Right lobe of liver (tissue), 6 donors: ENCODE measurements at regions not wholly inside any gene's neighbourhood (a gene's known extent, or its start where the extent isn't known, plus 50 kb on each side); places are given as distances from the start of the nearest gene placed in this dataset.

ENCODE experiments used
- ATAC-seq, 4 donors: fragments of 200-7000 bp; cut with Tn5 transposase; one replicate each; pipeline ENCODE4 v1.9.1; 2020; ENCODE audit warnings: mild to moderate bottlenecking in 4 of 4, moderate library complexity in 4 of 4
- DNase-seq, 3 donors: peaks; one replicate each; pipeline ENCODE4 v3.0.0-alpha.2; 2020
- H3K27ac ChIP-seq, 3 donors: fragments of 200-600 bp; one replicate each; pipeline ENCODE4 v1.8.0; 2022
- H3K27me3 ChIP-seq, 2 donors: fragments of 200-600 bp; one replicate each; pipeline ENCODE4 v1.8.0; 2022
- H3K36me3 ChIP-seq, 4 donors: fragments of 200-600 bp; sonication (generic) in 1 of 4; one replicate each; pipeline versions ENCODE4 v1.5.1 to v1.8.0; 2017 to 2022; ENCODE audit warnings: control low read depth in 1 of 4
- H3K4me1 ChIP-seq, 4 donors: fragments of 200-600 bp; sonication (generic) in 1 of 4; one replicate each; pipeline versions ENCODE4 v1.5.1 to v1.8.0; 2017 to 2022; ENCODE audit warnings: control low read depth in 1 of 4
- H3K4me3 ChIP-seq, 3 donors: fragments of 200-600 bp; one replicate each; pipeline ENCODE4 v1.8.0; 2022
- H3K9me3 ChIP-seq, 4 donors: fragments of 200-600 bp; sonication (generic) in 1 of 4; one replicate each; pipeline versions ENCODE4 v1.5.1 to v1.8.0; 2017 to 2022; ENCODE audit warnings: control low read depth in 1 of 4
- POLR2A ChIP-seq: fragments of 450-650 bp; IDR thresholded peaks from one replicate; pipeline ENCODE4 v1.6.1; 2017; ENCODE audit warnings: antibody characterized with exemption, mild to moderate bottlenecking
- WGBS: methylation state at CpG from one replicate; pipeline ENCODE4 v1.1.6; 2018; ENCODE audit warnings: low coverage, low lambda C conversion rate; ENCODE audit not compliant: insufficient coverage; ENCODE audit errors: missing lambda C conversion rate; 5-methylcytosine and 5-hydroxymethylcytosine counted together
- intact Hi-C, 2 donors: fragments of 100-400 bp; cut with DNase I; formaldehyde crosslinking; loops; one replicate each; pipeline versions ENCODE4 v1.11.2 to v1.14.1; 2022
- TF ChIP-seq, protein P1 (sequence below), 4 donors: fragments of 200-600 bp in 3 of 4; fragments of 450-650 bp in 1 of 4; IDR thresholded peaks; one replicate each; pipeline versions ENCODE4 v1.5.1 to v1.8.0; 2016 to 2022; ENCODE audit warnings: antibody characterized with exemption in 4 of 4, mild to moderate bottlenecking in 2 of 4
- donor health status: DM: no; HTN: yes; CAD: no.
- donor health status: DM: no; HTN: no; CAD: no.
- donor health status: DM: no; HTN: no; CAD: no.
- donor health status: DM: no; HTN: yes; CAD: no.
- donor health status: DM: no; HTN: yes; CAD: no.

DNA sequence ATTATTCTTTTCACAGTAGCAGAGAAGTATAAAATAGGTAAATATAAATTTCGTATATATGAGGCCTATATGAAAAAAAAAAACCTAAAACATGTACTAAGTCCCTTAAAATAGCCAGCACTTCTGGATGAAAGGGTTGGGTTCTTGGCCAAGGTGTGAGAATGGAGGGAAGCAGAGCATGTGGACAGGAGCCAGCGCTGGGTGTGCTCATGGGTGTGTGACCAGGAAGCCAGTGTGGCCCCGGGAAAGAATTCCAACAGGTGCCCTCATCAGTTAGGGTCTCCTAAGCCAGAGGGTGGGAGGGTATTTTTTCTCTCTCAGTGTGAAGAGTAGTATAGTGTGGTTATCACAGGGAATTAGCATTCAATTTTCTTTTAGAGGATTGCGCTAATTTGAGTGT lies 401.9 kb upstream of the IGFBP3 start:
- Histone ChIP-seq H3K9me3 (no peaks in the 10 kb centered on the region), H3K4me1 (no peaks in the 10 kb centered on the region), H3K27me3 (no peaks in the 10 kb centered on the region), H3K27ac (no peak overlapping the region), H3K36me3 (no peaks in the 10 kb centered on the region), H3K4me3 (no peak overlapping the region)
- TF ChIP-seq, protein P1, sequence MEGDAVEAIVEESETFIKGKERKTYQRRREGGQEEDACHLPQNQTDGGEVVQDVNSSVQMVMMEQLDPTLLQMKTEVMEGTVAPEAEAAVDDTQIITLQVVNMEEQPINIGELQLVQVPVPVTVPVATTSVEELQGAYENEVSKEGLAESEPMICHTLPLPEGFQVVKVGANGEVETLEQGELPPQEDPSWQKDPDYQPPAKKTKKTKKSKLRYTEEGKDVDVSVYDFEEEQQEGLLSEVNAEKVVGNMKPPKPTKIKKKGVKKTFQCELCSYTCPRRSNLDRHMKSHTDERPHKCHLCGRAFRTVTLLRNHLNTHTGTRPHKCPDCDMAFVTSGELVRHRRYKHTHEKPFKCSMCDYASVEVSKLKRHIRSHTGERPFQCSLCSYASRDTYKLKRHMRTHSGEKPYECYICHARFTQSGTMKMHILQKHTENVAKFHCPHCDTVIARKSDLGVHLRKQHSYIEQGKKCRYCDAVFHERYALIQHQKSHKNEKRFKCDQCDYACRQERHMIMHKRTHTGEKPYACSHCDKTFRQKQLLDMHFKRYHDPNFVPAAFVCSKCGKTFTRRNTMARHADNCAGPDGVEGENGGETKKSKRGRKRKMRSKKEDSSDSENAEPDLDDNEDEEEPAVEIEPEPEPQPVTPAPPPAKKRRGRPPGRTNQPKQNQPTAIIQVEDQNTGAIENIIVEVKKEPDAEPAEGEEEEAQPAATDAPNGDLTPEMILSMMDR (IDR thresholded peaks at IDR 0.05), result no peak
- no peak for TF ChIP-seq POLR2A
- no peak for ATAC-seq
- intact Hi-C loops, result no loop called here
- 85% methylated on average over 3 of the region's 4 CpGs for WGBS
- DNase-seq, result no peak

DNA sequence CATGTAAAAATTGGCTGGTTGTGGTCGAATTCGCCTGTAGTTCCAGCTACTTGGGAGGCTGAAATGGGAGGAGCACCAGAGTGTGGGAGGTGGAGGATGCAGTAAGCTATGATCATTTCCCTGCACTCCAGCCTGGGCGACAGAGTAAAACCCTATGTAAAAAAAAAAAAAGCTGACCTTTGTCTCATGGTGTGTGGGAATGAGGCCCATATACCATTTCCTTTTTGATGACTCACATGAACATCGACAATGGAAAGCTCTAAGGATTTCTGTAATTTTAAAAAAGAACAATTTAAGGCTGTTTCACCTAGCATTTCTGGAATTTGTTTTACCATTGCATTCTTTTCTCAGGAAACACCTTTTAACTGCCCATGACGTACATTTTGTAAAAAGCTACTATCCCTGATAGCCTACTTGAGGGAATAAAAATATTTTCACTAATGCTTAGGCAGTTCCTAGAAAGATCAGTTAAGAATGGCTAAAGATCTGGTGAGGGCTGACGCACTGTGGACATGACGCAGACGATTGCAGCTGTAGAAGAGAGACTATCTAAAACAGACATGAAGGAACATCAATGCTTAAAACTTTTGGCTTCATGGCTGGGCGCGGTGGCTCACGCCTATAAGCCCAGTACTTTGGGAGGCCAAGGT lies 400.6 kb upstream of the IGFBP3 start:
- Histone ChIP-seq H3K9me3 (no peaks in the 10 kb centered on the region), H3K36me3 (no peaks in the 10 kb centered on the region), H3K27ac (no peak overlapping the region), H3K4me1 (no peaks in the 10 kb centered on the region), H3K4me3 (no peak overlapping the region), H3K27me3 (no peaks in the 10 kb centered on the region)
- intact Hi-C loops, result no loop called here
- ATAC-seq (no peak), DNase-seq (no peak)
- TF ChIP-seq POLR2A, result no peak
- TF ChIP-seq, protein P1 (IDR thresholded peaks at IDR 0.05), result no peak
- 85% methylated on average over 11 of the region's 11 CpGs for WGBS

DNA sequence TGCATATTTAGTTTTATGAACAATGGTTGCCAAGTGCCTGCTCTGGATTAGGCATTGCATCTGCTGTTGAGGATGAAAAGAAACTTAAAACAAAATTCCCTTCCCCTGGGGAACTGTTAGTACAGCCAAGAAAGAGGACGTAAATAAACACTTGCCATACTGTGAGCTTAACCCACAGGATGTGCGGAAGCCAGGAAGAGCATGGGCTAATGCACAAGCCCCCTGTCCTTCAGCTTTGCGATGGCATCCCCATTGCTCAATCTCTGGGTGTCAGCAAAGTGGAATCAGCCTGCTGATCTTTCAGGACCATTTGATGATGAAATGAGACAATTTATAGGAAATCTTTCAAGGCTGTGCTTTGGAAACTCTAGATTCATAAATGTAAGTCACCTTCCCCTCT lies 399.9 kb upstream of the IGFBP3 start:
- ATAC-seq (no peak), DNase-seq (no peak)
- 50% methylated on average over 2 of the region's 3 CpGs for WGBS
- no peaks in the 10 kb centered on the region for H3K36me3 ChIP-seq
- H3K4me3 ChIP-seq, result no peak overlapping the region
- TF ChIP-seq, protein P1 (IDR thresholded peaks at IDR 0.05), result no peak
- no peak for TF ChIP-seq POLR2A
- intact Hi-C loops, result no loop called here
- H3K4me1 ChIP-seq, result no peaks in the 10 kb centered on the region
- H3K27ac ChIP-seq, result no peak overlapping the region
- no peaks in the 10 kb centered on the region for H3K9me3 ChIP-seq
- no peaks in the 10 kb centered on the region for H3K27me3 ChIP-seq

DNA sequence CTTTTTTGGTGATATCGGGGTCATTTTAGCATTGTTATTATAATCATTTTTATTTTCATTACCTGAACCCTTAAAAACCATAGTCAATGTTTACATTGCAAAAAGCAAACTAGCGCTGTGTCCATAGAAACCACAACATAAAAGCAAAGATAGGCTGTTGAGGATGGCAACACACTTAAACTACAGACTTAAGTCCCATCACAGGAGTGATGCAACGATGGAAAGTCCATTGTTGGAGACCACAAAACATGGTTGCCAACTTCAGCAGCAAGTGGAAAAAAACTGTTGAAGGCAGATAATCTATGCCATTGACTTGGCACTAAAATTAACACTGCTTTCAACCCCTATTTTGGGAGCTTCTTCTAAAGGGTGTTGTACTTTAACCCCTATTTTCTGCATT lies 398.8 kb upstream of the IGFBP3 start:
- Histone ChIP-seq H3K9me3 (no peaks in the 10 kb centered on the region), H3K27ac (no peak overlapping the region), H3K36me3 (no peaks in the 10 kb centered on the region), H3K4me3 (no peak overlapping the region), H3K27me3 (no peaks in the 10 kb centered on the region), H3K4me1 (no peaks in the 10 kb centered on the region)
- DNase-seq (no peak), ATAC-seq (no peak)
- TF ChIP-seq, protein P1 (IDR thresholded peaks at IDR 0.05), result no peak
- TF ChIP-seq POLR2A, result no peak
- 75% methylated on average over 3 of the region's 3 CpGs for WGBS
- intact Hi-C loops, result no loop called here

DNA sequence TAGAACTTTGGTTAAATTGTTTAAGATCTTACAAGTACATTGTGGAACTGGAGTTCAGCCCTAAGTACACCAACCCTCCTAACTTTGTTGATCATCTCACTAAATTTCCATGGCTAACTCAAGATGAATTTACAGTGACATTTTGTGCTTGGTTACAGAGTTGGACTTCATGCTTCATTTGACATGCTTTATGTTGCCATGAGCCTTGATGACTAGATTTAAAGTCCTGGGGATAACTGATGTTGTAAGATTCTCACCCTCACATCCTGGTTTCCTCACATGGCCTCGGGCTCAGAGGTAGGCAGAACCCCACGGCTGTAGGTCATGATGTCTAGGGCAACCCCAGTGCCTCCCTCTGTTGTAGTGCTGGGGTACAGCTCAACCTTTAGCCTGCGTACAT lies 397.2 kb upstream of the IGFBP3 start:
- Histone ChIP-seq H3K27me3 (no peaks in the 10 kb centered on the region), H3K36me3 (no peaks in the 10 kb centered on the region), H3K27ac (no peak overlapping the region), H3K4me1 (no peaks in the 10 kb centered on the region), H3K9me3 (no peaks in the 10 kb centered on the region), H3K4me3 (no peak overlapping the region)
- WGBS, result 82% methylated on average over 3 of the region's 3 CpGs
- intact Hi-C loops, result no loop called here
- DNase-seq (no peak), ATAC-seq (no peak)
- TF ChIP-seq, protein P1 (IDR thresholded peaks at IDR 0.05), result no peak
- TF ChIP-seq POLR2A, result no peak
